ENCODE measurements at regions not wholly inside any gene's neighbourhood (a gene's known extent, or its start where the extent isn't known, plus 50 kb on each side); places are given as distances from the start of the nearest gene placed in this dataset.
"Not testable (repeated sequence)": the region's sequence is repeated elsewhere in the genome, so short reads cannot be mapped to it uniquely, and the experiment has no call there.

DNA sequence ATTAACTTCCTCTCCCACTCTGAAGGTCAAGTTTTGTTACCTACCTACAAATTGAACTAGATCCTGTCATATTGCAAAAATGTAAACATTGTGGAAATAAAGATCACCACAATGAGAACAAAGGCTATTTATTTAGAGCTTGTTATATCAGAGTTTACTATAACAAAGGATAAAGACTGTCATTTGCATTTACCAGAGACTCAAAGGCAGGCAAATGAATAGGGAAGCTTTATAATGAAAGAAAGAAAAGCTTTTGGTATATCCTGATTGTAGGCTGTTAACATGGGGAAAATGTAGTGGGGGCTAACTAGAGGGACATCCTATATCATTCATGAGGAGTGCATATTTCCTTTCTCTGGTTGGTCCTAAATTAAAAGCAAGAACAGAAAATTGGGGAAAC, 403.5 kb upstream of the TYRP1 start:
- H3K4me1 Mint-ChIP-seq: no peaks in the 10 kb centered on the region
- no peak overlapping the region for H3K27ac Mint-ChIP-seq
- H3K4me3 Mint-ChIP-seq: no peak overlapping the region
- DNase-seq (no peak), ATAC-seq (ENCODE audit: low read depth) (no peak)
- H3K9me3 Mint-ChIP-seq: peaks cover 2% of the 10 kb centered on the region
- H3K36me3 Mint-ChIP-seq: no peaks in the 10 kb centered on the region
- no peaks in the 10 kb centered on the region for H3K27me3 Mint-ChIP-seq
- POLR2A ChIA-PET: no interaction called here

DNA sequence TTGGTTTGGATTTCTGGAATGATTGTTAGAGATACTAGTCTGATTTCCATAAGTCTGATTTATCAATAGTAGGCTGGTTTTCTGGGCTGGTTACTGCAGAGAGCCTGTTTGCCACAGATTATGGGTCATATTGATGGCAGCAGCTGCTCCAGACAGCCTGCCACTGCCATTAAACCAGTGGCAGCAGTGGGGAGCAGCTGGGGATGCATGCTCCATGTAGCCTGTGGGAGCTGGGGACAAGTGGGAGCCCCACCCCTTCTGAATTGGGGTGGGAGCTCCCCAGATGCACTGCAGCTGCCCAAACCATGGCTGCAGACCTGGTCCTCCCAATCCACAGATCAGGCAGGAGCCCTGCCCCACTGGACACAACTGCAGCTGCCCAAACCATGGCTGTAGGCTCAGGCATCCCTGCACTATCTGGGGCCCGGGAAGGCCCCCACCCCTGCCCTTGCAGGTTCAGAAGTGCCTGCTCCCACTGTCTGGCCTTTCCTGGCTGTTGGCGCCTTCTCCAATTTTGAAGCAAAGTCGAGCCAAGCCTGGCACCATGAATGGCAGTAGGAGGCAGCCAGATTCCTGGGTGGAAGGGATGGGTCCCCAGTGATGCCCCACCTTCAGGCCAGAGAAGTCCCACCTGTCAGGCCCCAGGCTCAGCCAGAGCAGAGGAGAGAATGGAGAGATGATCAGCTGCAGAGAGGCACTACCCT, 402.9 kb upstream of the TYRP1 start:
- Mint-ChIP-seq H3K9me3 (peaks cover 2% of the 10 kb centered on the region), H3K27me3 (no peaks in the 10 kb centered on the region), H3K36me3 (no peaks in the 10 kb centered on the region), H3K27ac (no peak overlapping the region), H3K4me1 (no peaks in the 10 kb centered on the region), H3K4me3 (no peak overlapping the region)
- POLR2A ChIA-PET: no interaction called here
- ATAC-seq (ENCODE audit: low read depth) (no peak), DNase-seq (no peak)

DNA sequence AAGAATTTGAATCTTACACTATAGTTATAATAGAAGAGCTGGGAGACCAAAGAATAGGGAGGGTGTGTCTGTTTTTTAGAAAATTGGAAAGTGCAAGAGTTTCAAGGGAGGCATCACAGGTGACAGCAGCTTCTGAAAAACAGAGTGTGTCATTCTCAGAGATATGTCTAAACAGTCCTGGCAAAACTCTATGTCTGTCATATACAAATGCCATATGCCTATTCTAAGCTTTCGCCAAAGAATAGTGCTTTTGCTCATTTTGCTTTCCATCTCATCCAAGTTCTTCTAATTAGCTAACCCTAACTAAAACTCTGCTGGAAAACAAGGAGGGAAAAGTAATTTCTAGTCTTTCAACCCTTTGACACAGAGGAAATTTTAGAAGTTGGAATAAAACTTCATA, 388.0 kb upstream of the TYRP1 start:
- H3K4me3 Mint-ChIP-seq: no peak overlapping the region
- no peaks in the 10 kb centered on the region for H3K4me1 Mint-ChIP-seq
- no peak for DNase-seq
- no peak for ATAC-seq (ENCODE audit: low read depth)
- H3K9me3 Mint-ChIP-seq: peaks cover 7% of the 10 kb centered on the region
- POLR2A ChIA-PET: no interaction called here
- no peaks in the 10 kb centered on the region for H3K27me3 Mint-ChIP-seq
- no peaks in the 10 kb centered on the region for H3K36me3 Mint-ChIP-seq
- no peak overlapping the region for H3K27ac Mint-ChIP-seq

DNA sequence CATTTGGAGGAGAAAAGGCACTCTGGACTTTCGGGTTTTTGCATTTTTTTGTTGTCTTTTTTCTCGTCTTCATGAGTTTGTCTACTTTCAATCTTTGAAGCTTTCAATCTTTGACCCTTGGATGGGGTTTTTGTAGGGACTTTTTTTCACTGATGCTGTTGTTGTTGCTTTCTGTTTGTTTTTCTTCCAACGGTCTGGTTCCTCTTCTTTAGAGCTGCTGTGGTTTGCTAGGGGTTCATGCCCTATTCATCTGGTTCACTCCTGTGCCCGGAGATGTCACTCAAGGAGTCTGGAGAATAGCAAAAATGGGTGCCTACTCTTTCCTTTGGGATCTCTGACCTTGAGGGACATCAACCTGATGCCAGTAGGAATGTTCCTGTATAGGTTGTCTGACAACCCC, 378.6 kb upstream of the TYRP1 start:
- H3K27ac Mint-ChIP-seq: no peak overlapping the region

DNA sequence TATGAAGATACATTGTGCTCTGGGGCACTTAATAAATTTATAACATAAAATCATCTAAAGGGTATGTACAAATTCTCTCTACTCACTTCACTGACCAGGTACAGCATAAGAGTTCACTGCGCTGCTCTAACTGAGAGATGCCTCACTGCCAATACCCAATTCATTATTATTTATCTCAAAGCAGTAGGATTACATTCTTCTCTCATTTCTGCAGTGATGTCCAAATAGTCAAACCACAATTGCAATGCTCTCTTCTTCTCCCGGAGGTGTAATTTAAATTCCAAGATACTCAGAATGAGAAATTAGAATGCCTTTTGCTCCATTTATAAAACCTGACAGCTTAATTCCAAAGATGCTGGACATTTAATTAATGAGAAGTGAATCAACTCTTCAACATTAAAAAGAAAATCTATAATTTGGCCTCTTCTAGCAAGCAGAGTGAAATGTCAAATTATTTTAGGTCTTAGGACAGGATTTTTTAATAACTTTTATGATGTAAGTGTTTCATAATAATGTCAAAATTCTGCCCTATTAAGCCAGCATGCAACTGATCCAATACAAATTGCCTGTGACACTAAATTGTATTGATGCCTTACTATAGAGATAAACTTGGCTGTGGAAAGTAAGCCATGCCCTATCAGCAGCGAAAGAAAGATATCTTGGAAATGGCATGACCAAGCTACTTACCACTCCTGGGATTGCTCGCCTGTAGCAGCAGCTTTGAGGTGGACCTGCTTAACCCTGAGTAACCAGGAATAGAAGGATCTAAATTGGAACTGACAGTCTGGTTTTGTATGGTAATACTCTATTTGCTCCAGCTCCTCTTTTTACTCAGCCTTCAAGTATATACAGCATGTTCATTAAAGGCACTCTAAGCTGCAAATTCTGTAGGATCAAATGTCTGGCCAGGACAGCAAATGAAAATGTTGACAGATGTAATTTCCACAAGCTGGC, 374.2 kb upstream of the TYRP1 start:
- peaks cover 6% of the 10 kb centered on the region for H3K9me3 Mint-ChIP-seq
- no peaks in the 10 kb centered on the region for H3K27me3 Mint-ChIP-seq
- H3K27ac Mint-ChIP-seq: no peak overlapping the region
- POLR2A ChIA-PET: no interaction called here
- no peaks in the 10 kb centered on the region for H3K36me3 Mint-ChIP-seq
- H3K4me3 Mint-ChIP-seq: no peak overlapping the region
- H3K4me1 Mint-ChIP-seq: no peaks in the 10 kb centered on the region
- no peak for ATAC-seq (ENCODE audit: low read depth)
- DNase-seq: no peak

More for the DNA sequence above, 378.6 kb upstream of the TYRP1 start:
- Mint-ChIP-seq H3K27me3 (no peaks in the 10 kb centered on the region), H3K36me3 (no peaks in the 10 kb centered on the region), H3K4me3 (no peak overlapping the region), H3K4me1 (no peaks in the 10 kb centered on the region), H3K9me3 (peaks cover 23% of the 10 kb centered on the region)
- DNase-seq: no peak
- ATAC-seq (ENCODE audit: low read depth): no peak
- POLR2A ChIA-PET: no interaction called here

DNA sequence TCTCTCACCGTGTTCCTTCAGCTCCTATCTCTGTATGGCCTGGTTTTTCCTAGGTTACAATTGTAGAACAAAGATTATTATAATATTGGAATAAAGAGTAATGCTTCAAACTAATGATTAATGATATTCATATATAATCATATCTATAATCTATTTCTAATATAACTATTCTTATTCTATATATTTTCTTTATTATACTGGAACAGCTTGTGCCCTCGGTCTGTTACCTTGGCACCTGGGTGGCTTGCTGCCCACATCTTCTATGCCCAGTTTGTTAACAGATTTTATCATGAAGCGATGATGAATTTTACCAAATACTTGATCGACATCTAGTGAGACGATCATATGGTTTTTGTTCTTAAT, 363.6 kb upstream of the TYRP1 start:
- Mint-ChIP-seq H3K27ac (no peak overlapping the region), H3K27me3 (no peaks in the 10 kb centered on the region), H3K4me1 (no peaks in the 10 kb centered on the region), H3K36me3 (no peaks in the 10 kb centered on the region), H3K9me3 (no peaks in the 10 kb centered on the region), H3K4me3 (no peak overlapping the region)
- POLR2A ChIA-PET: no interaction called here
- no peak for ATAC-seq (ENCODE audit: low read depth)
- DNase-seq: no peak

DNA sequence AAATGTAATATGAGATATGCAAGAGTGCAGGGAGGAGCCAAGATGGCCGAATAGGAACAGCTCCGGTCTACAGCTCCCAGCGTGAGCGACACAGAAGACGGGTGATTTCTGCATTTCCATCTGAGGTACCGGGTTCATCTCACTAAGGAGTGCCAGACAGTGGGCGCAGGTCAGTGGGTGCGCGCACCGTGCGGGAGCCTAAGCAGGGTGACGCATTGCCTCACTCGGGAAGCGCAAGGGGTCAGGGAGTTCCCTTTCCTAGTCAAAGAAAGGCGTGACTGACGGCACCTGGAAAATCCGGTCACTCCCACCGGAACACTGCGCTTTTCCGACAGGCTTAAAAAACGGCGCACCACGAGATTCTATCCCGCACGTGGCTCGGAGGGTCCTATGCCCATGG, 359.2 kb upstream of the TYRP1 start:
- H3K36me3 Mint-ChIP-seq; DNase-seq; H3K27ac Mint-ChIP-seq; ATAC-seq (ENCODE audit: low read depth); H3K4me1 Mint-ChIP-seq; H3K9me3 Mint-ChIP-seq; H3K27me3 Mint-ChIP-seq; POLR2A ChIA-PET; H3K4me3 Mint-ChIP-seq: not testable (repeated sequence)

DNA sequence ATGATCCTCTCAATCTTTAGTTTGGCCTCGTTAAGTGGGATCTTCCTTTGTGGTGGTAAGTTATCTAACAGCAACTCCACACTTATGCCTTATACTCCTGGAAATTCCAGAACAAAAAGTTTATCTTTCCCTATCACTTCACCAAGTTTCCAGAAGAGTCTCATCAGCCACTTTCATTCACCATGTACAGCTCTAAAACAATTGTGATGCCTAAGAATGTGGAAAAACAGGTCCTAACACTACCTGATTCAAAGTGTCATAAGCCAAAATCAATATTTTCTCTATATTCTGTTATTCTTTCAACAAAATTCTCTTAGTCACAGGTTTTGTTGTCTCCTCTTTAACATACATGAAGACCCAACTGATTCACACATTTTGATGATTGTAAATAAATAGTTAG, 342.4 kb upstream of the TYRP1 start:
- H3K4me3 Mint-ChIP-seq: no peak overlapping the region
- no peak overlapping the region for H3K27ac Mint-ChIP-seq
- POLR2A ChIA-PET: no interaction called here
- ATAC-seq (ENCODE audit: low read depth) (no peak), DNase-seq (no peak)
- no peaks in the 10 kb centered on the region for H3K4me1 Mint-ChIP-seq
- H3K36me3 Mint-ChIP-seq: no peaks in the 10 kb centered on the region
- peaks cover 3% of the 10 kb centered on the region for H3K9me3 Mint-ChIP-seq
- H3K27me3 Mint-ChIP-seq: no peaks in the 10 kb centered on the region

DNA sequence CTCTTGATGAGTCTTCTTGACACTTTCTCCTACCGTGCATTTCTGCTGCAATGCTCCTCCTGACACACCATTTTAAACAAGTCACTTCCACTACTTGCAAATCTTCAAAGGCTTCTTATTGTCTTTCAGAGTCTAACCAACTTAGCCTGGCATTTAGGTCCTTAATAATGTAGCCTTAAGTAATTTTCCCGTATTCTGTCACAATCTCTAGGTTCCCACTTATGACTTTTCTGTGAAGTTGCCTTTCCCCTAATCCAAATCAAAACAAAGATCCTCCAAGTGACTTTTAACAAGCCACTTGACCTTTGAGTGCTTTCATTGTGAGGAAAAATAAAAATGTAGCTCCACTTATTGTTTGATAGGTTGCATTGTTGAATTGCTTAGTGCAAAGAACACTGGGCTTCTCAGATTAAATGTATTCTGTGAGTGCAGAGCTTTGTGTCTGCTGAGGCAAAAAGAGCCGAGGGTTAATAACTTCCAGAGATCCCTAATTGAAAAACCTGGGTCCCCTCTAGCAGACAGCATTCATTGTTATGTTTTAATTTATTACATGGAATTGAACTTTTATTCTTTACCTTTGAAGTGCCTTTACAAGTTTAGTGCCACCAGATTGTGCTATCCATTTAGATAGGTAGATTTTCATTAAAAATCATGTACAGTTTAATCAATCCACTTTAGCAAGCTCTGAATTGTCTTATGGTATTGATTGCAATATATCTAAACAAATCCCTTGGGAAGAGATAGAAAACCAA, 341.7 kb upstream of the TYRP1 start:
- no peak for DNase-seq

DNA sequence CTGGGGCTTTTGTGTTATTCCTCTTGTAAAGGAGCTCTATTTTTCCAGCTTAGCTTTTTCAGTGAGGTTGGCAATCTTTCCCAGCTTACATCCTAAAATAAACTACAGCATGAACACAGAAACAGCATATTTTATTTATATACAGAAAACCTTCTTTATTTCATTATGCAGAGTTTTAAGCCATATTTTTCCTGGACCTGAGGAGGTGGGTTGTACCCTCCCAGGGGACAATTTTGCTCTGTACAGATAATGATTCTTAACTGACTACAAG, 341.2 kb upstream of the TYRP1 start:
- POLR2A ChIA-PET: no interaction called here
- H3K36me3 Mint-ChIP-seq: no peaks in the 10 kb centered on the region
- H3K27me3 Mint-ChIP-seq: no peaks in the 10 kb centered on the region
- H3K4me3 Mint-ChIP-seq: no peak overlapping the region
- peaks cover 3% of the 10 kb centered on the region for H3K9me3 Mint-ChIP-seq
- H3K27ac Mint-ChIP-seq: no peak overlapping the region
- DNase-seq (no peak), ATAC-seq (ENCODE audit: low read depth) (no peak)
- H3K4me1 Mint-ChIP-seq: no peaks in the 10 kb centered on the region

More for the DNA sequence above, 341.7 kb upstream of the TYRP1 start:
- ATAC-seq (ENCODE audit: low read depth): no peak
- Mint-ChIP-seq H3K27me3 (no peaks in the 10 kb centered on the region), H3K27ac (no peak overlapping the region), H3K4me3 (no peak overlapping the region), H3K9me3 (peaks cover 3% of the 10 kb centered on the region), H3K36me3 (no peaks in the 10 kb centered on the region), H3K4me1 (no peaks in the 10 kb centered on the region)
- POLR2A ChIA-PET: no interaction called here

DNA sequence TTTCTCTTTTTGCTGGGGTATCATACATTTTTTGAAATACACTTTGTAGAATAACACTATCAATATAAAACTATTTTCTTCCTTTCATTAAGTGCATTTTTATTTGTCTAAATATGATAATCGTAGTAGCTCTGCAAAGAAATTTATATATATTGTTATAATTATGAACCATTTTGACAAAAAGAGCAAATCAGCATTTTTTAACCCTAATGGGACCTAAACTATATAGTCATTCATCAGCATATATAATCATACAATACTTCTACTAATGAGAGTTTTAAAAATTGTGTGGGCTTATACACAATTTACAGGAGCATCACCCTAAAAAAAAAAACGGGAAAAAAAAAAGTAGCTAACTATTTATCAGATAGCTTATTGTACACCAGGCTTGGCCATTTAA, 329.7 kb upstream of the TYRP1 start:
- POLR2A ChIA-PET: no interaction called here

DNA sequence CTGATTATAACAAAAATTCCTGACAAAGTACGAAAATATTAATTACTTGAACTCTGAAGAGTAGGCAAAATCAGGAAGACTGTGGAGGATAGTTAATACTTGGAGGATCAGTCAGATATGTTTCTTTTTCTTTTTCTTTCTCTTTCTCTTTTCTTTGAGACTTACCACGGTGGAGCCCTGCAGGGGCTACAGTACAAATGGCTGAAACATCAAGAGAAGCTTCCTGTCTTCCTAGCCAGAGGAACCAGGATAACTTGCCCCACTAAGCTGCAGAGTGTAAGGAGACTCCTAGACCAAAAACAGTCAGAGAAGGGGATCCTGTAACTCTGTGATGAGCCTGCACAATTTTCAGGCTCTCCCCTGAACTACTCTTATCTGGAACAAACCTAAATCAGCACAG, 324.6 kb upstream of the TYRP1 start:
- Mint-ChIP-seq H3K4me3 (no peak overlapping the region), H3K9me3 (no peaks in the 10 kb centered on the region), H3K27ac (no peak overlapping the region), H3K36me3 (no peaks in the 10 kb centered on the region), H3K4me1 (no peaks in the 10 kb centered on the region), H3K27me3 (no peaks in the 10 kb centered on the region)
- DNase-seq (no peak), ATAC-seq (ENCODE audit: low read depth) (no peak)
- POLR2A ChIA-PET: no interaction called here

More for the DNA sequence above, 329.7 kb upstream of the TYRP1 start:
- ATAC-seq (ENCODE audit: low read depth) (no peak), DNase-seq (no peak)
- Mint-ChIP-seq H3K4me3 (no peak overlapping the region), H3K9me3 (no peaks in the 10 kb centered on the region), H3K27me3 (no peaks in the 10 kb centered on the region), H3K4me1 (no peaks in the 10 kb centered on the region), H3K27ac (no peak overlapping the region), H3K36me3 (no peaks in the 10 kb centered on the region)

DNA sequence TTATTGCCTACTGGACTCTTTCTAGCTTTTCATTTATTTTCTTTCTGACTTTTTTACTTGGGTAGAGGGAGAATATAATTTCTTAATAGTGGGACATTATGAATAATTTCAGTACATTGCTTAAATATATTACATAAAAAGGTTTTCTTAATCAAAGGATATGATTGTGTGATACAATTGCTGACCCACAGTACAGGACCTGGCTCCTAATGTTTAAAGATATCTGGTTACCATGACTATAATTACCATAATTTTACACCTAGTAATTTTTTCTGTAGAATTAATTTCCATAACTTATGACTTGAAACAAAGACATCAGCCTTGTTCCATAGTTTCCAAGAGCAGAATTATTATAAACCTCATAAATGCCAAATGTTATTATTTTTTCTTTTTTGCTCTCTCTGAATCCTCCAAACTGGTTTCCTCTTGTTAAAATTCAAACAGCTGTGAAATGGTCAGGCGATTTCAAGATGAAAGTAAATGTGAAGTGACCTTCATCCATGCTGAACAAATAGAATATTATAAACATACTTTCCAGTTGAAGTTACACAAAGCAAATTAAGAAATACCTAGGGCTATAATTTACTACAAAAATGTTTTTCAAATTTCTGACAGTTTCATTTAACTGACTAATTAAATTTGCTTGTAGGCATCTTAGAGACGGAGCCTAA, 301.2 kb upstream of the TYRP1 start:
- POLR2A ChIA-PET: no interaction called here
- no peak overlapping the region for H3K4me3 Mint-ChIP-seq
- ATAC-seq (ENCODE audit: low read depth) (no peak), DNase-seq (no peak)
- H3K36me3 Mint-ChIP-seq: no peaks in the 10 kb centered on the region
- no peaks in the 10 kb centered on the region for H3K9me3 Mint-ChIP-seq
- H3K27ac Mint-ChIP-seq: no peak overlapping the region
- no peaks in the 10 kb centered on the region for H3K27me3 Mint-ChIP-seq
- H3K4me1 Mint-ChIP-seq: no peaks in the 10 kb centered on the region
